HepG2 (cell line): ENCODE measurements at regions not wholly inside any gene's neighbourhood (a gene's known extent, or its start where the extent isn't known, plus 50 kb on each side); places are given as distances from the start of the nearest gene placed in this dataset.
A peak's percentile ranks its signal among the peaks of the same experiment; 100 is the strongest.

Experiments used
- ATAC-seq: fragments of 200-7000 bp; cut with Tn5 transposase; 3 replicates; pipeline ENCODE4 v1.9.1; 2020; ENCODE audit warnings: mild to moderate bottlenecking, moderate library complexity
- BruUV-seq: library from RNA; stranded (reverse); fragments of 400-500 nt; replicated peaks from 2 replicates; lab custom pipeline; 2021; lab: Mats Ljungman, UMichigan
- CTCF ChIA-PET: fragments of 300-600 bp; formaldehyde crosslinking; extraction: SDS; loops from one replicate; lab custom pipeline; 2021; ENCODE audit warnings: low total read pairs, inconsistent platforms, low intra/inter-chr PET ratio; lab: Yijun Ruan, JAX
- POLR2A ChIA-PET: fragments of 350-600 bp; sonication (Branson Sonifier 250); formaldehyde crosslinking; loops from one replicate; lab custom pipeline; 2020; ENCODE audit warnings: antibody characterized with exemption, inconsistent platforms; lab: Yijun Ruan, JAX
- DNase-seq: peaks from one replicate; pipeline ENCODE4 v3.0.0-alpha.2; 2015; ENCODE audit warnings: low spot score
- FAIRE-seq: peaks from 3 replicates; lab custom pipeline; 2011; peaks lifted over from hg19 to GRCh38; lab: Jason Lieb, UNC
- H2AFZ ChIP-seq: one replicate; pipeline ENCODE4 v1.6.1; 2011; ENCODE audit warnings: low read length, inconsistent platforms
- H3K27ac ChIP-seq: fragments of 300-600 bp; 3 replicates; pipeline ENCODE4 v1.8.0; 2011; ENCODE audit warnings: mixed run types, mild to moderate bottlenecking, mixed read lengths, low read length, inconsistent platforms; ENCODE audit not compliant: insufficient read depth; ENCODE audit errors: extremely low read length
- H3K27me3 ChIP-seq, 2 experiments: fragments of 200-600 bp in 1 of 2; 2 replicates in 1 of 2; 3 replicates in 1 of 2; pipeline versions ENCODE4 v1.6.0 to v1.8.0; 2011; ENCODE audit warnings: low read length in 2 of 2, mild to moderate bottlenecking in 2 of 2, moderate library complexity in 2 of 2, inconsistent platforms in 1 of 2; ENCODE audit not compliant: insufficient read depth in 2 of 2, control insufficient read depth in 1 of 2
- H3K36me3 ChIP-seq, 2 experiments: fragments of 200-600 bp in 1 of 2; replicated peaks in 1 of 2; 2 replicates in 1 of 2; 3 replicates in 1 of 2; pipeline versions ENCODE4 v1.5.1 to v1.8.0; 2011; ENCODE audit warnings: low read length in 2 of 2, inconsistent platforms in 1 of 2; ENCODE audit not compliant: insufficient read depth in 2 of 2, control insufficient read depth in 1 of 2
- H3K4me1 ChIP-seq: 2 replicates; pipeline ENCODE4 v1.5.1; 2012; ENCODE audit warnings: low read length, inconsistent platforms; ENCODE audit not compliant: insufficient read depth
- H3K4me2 ChIP-seq: 2 replicates; pipeline ENCODE4 v1.6.0; 2011; ENCODE audit warnings: low read depth, low read length, inconsistent platforms
- H3K4me3 ChIP-seq, 3 experiments: fragments of 200-600 bp in 1 of 3; sonication (generic), shearing (Covaris generic) in 1 of 3; replicated peaks in 1 of 3; 2 replicates each; pipeline ENCODE4 v1.5.1; 2011 to 2016; ENCODE audit warnings: low read length in 3 of 3, inconsistent platforms in 2 of 3, low read depth in 2 of 3, mild to moderate bottlenecking in 2 of 3, control low read depth in 1 of 3, mixed read lengths in 1 of 3; ENCODE audit not compliant: insufficient read depth in 1 of 3
- H3K79me2 ChIP-seq: one replicate; pipeline ENCODE4 v1.6.1; 2011; ENCODE audit warnings: low read length, inconsistent platforms; ENCODE audit not compliant: insufficient read depth
- H3K9ac ChIP-seq: 2 replicates; pipeline ENCODE4 v1.6.0; 2011; ENCODE audit warnings: mild to moderate bottlenecking, low read depth, low read length, inconsistent platforms; ENCODE audit not compliant: insufficient read depth
- H3K9me3 ChIP-seq: 2 replicates; pipeline ENCODE4 v1.5.1; 2012; ENCODE audit warnings: mild to moderate bottlenecking, low read length
- H4K20me1 ChIP-seq: 2 replicates; pipeline ENCODE4 v1.6.0; 2011; ENCODE audit warnings: inconsistent platforms, mild to moderate bottlenecking, low read length, moderate library complexity; ENCODE audit not compliant: insufficient read depth
- CEBPG ChIP-seq: IDR thresholded peaks from 2 replicates; pipeline ENCODE4 v1.6.1; 2016
- HNF4A ChIP-seq: sonication (generic); formaldehyde crosslinking; IDR thresholded peaks from 2 replicates; pipeline ENCODE4 v1.4.0; 2020; ENCODE audit warnings: missing genetic modification reagents
- HOXA3 ChIP-seq: sonication (generic); formaldehyde crosslinking; IDR thresholded peaks from 2 replicates; pipeline ENCODE4 v1.5.0; 2020; ENCODE audit warnings: missing genetic modification reagents
- MED1 ChIP-seq: sonication (generic); formaldehyde crosslinking; IDR thresholded peaks from 2 replicates; pipeline ENCODE4 v1.4.0; 2020; ENCODE audit warnings: missing genetic modification reagents
- STAG1 ChIP-seq: sonication (generic); formaldehyde crosslinking; IDR thresholded peaks from 2 replicates; pipeline ENCODE4 v1.4.0; 2020; ENCODE audit warnings: missing genetic modification reagents
- WGBS: methylation state at CpG from one replicate; pipeline ENCODE4 v1.1.6; 2017; ENCODE audit warnings: low lambda C conversion rate; 5-methylcytosine and 5-hydroxymethylcytosine counted together
- in situ Hi-C: cut with HindIII; loops from 2 replicates; pipeline ENCODE4 v1.10.0; 2017; ENCODE audit warnings: low pct_unique_long_range_greater_than_20kb; ENCODE audit not compliant: extremely low pct_ligation_motif_present
- intact Hi-C: fragments of 100-400 bp; cut with micrococcal nuclease; formaldehyde crosslinking; loops from one replicate; pipeline ENCODE4 v1.10.0; 2022; ENCODE audit not compliant: unreplicated experiment
- TF ChIP-seq, protein P1 (sequence below): sonication (generic); formaldehyde crosslinking; IDR thresholded peaks from 2 replicates; pipeline ENCODE4 v1.5.0; 2020; ENCODE audit warnings: mild to moderate bottlenecking, missing genetic modification reagents, moderate library complexity
- TF ChIP-seq, protein P2 (sequence below): sonication (generic); formaldehyde crosslinking; IDR thresholded peaks from 2 replicates; pipeline ENCODE4 v1.4.0; 2020; ENCODE audit warnings: missing genetic modification reagents, mild to moderate bottlenecking, borderline replicate concordance
- TF ChIP-seq, protein P3 (sequence below): sonication (generic); formaldehyde crosslinking; IDR thresholded peaks from 2 replicates; pipeline ENCODE4 v1.8.0; 2022; ENCODE audit warnings: low read depth, missing genetic modification reagents

DNA sequence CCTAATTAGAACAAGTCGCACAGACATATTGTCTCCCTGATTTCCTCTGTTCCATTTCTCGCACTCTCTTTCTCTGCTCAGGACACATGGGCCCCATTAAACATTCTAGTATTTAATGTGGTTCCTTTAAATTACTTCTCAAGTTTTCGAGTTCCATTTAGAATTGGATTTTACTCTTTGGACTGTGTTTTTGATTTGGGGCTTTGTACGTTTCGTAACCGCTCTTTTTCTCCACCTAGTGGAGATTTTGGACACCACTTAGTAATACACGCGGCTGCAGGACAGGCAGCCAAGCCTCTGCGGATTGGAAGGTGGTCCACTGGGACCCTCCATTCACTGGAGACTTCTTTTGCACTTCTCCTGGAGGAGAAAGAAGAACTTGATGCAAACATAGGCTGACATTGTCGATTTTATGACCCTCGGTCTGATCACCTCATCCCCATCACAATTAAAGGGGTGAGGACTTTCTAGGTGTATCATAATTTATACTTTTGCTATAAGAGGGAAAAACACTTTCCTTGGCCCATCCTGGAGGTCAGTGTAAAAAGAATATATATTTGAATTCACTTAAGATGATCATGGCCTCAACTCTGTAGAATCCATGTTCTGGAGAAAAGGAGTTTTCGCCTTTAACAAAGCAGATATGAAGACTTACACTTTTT is 85.7 kb downstream of the NOG start:
- H3K4me1 ChIP-seq = 0 out of 2 replicates have a peak, but pooled peaks cover 4% of the 10 kb centered on the region
- H3K9ac ChIP-seq = no peak overlapping the region
- no peaks in the 10 kb centered on the region for H3K36me3 ChIP-seq
- FAIRE-seq (peak; percentile 85), DNase-seq (peak; percentile 15), ATAC-seq (peak; percentile 87)
- intact Hi-C loops = loop anchor here (1.0 to 10.0 kb wide), 2 partner anchors 86 to 174 kb away; partner anchors contain the start of gene NOG
- H3K27ac ChIP-seq = no peak overlapping the region
- H3K4me3 ChIP-seq = no peak overlapping the region
- ChIA-PET POLR2A (no interaction called here), CTCF (interaction anchor here (1.0 to 1.3 kb wide), 2 partner anchors 86 to 87 kb away, joined by 3 to 4 read pairs; partner anchors contain the start of gene NOG)
- 13% methylated on average over 12 of the region's 12 CpGs for WGBS
- no TSS peak for BruUV-seq
- H3K4me2 ChIP-seq = no peak overlapping the region
- peak; percentile 73 for TF ChIP-seq CEBPG (CRISPR knock-in tag)
- TF ChIP-seq, protein P1, sequence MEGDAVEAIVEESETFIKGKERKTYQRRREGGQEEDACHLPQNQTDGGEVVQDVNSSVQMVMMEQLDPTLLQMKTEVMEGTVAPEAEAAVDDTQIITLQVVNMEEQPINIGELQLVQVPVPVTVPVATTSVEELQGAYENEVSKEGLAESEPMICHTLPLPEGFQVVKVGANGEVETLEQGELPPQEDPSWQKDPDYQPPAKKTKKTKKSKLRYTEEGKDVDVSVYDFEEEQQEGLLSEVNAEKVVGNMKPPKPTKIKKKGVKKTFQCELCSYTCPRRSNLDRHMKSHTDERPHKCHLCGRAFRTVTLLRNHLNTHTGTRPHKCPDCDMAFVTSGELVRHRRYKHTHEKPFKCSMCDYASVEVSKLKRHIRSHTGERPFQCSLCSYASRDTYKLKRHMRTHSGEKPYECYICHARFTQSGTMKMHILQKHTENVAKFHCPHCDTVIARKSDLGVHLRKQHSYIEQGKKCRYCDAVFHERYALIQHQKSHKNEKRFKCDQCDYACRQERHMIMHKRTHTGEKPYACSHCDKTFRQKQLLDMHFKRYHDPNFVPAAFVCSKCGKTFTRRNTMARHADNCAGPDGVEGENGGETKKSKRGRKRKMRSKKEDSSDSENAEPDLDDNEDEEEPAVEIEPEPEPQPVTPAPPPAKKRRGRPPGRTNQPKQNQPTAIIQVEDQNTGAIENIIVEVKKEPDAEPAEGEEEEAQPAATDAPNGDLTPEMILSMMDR = peak; percentile 60
- TF ChIP-seq, protein P2, sequence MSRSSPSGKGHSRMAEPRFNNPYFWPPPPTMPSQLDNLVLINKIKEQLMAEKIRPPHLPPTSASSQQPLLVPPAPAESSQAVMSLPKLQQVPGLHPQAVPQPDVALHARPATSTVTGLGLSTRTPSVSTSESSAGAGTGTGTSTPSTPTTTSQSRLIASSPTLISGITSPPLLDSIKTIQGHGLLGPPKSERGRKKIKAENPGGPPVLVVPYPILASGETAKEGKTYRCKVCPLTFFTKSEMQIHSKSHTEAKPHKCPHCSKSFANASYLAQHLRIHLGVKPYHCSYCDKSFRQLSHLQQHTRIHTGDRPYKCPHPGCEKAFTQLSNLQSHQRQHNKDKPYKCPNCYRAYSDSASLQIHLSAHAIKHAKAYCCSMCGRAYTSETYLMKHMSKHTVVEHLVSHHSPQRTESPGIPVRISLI (CRISPR knock-in tag) = no peak
- TF ChIP-seq, protein P3, sequence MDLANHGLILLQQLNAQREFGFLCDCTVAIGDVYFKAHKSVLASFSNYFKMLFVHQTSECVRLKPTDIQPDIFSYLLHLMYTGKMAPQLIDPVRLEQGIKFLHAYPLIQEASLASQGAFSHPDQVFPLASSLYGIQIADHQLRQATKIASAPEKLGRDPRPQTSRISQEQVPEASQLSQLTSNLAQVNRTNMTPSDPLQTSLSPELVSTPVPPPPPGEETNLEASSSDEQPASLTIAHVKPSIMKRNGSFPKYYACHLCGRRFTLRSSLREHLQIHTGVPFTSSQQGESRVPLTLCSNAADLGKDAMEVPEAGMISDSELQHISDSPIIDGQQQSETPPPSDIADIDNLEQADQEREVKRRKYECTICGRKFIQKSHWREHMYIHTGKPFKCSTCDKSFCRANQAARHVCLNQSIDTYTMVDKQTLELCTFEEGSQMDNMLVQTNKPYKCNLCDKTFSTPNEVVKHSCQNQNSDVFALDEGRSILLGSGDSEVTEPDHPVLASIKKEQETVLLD (CRISPR knock-in tag) = no peak
- peak; percentile 30; the same call in 1 of the 2 replicates for TF ChIP-seq STAG1 (CRISPR knock-in tag)
- no peak for TF ChIP-seq HOXA3
- 0 out of 2 replicates have a peak, but pooled peaks have one; percentile 12 for TF ChIP-seq MED1 (CRISPR knock-in tag)
- TF ChIP-seq HNF4A (CRISPR knock-in tag) = peak; percentile 37
- no peaks in the 10 kb centered on the region for H3K9me3 ChIP-seq
- no peaks in the 10 kb centered on the region for H3K79me2 ChIP-seq
- H4K20me1 ChIP-seq = no peaks in the 10 kb centered on the region
- H2AFZ ChIP-seq = no peak overlapping the region
- in situ Hi-C loops = no loop called here
- peaks cover 5 to 41% of the 10 kb centered on the region in 2 experiments; a peak in 4 of 5 replicates for H3K27me3 ChIP-seq
